A673 (cell line): ENCODE measurements at regions not wholly inside any gene's neighbourhood (a gene's known extent, or its start where the extent isn't known, plus 50 kb on each side); places are given as distances from the start of the nearest gene placed in this dataset.

ENCODE experiments used
- BruUV-seq: library from RNA; stranded (reverse); fragments of 400-500 nt; replicated peaks from 2 replicates; lab custom pipeline; 2021; lab: Mats Ljungman, UMichigan
- CTCF ChIA-PET: fragments of 300-600 bp; sonication (Branson Sonifier 250); formaldehyde crosslinking; loops from one replicate; lab custom pipeline; 2022; ENCODE audit warnings: antibody characterized with exemption; lab: Charles Lee
- POLR2A ChIA-PET: fragments of 300-600 bp; sonication (Branson Sonifier 250); formaldehyde crosslinking; loops from one replicate; lab custom pipeline; 2022; ENCODE audit warnings: antibody characterized with exemption; ENCODE audit not compliant: low non-redundant PET; lab: Charles Lee
- DNase-seq: peaks from one replicate; pipeline ENCODE4 v3.0.0-alpha.2; 2015; ENCODE audit warnings: low spot score
- H3K27ac ChIP-seq: fragments of 200-600 bp; sonication (generic); 2 replicates; pipeline ENCODE4 v1.5.1; 2016; ENCODE audit warnings: mixed run types, low read depth, mild to moderate bottlenecking, mixed read lengths, antibody characterized with exemption, low read length; ENCODE audit not compliant: poor library complexity, severe bottlenecking
- H3K27me3 ChIP-seq: fragments of 200-600 bp; sonication (generic); replicated peaks from 2 replicates; pipeline ENCODE4 v1.6.1; 2017; ENCODE audit warnings: mixed run types, low read depth, mild to moderate bottlenecking, mixed read lengths, antibody characterized with exemption, low read length; ENCODE audit not compliant: insufficient read depth, poor library complexity
- H3K36me3 ChIP-seq: fragments of 200-600 bp; sonication (generic); 2 replicates; pipeline ENCODE4 v1.6.1; 2016; ENCODE audit warnings: mixed run types, mild to moderate bottlenecking, mixed read lengths, antibody characterized with exemption, low read length; ENCODE audit not compliant: insufficient read depth, poor library complexity, severe bottlenecking
- H3K4me1 ChIP-seq: fragments of 200-600 bp; sonication (generic); 2 replicates; pipeline ENCODE4 v1.6.1; 2017; ENCODE audit warnings: mixed run types, mild to moderate bottlenecking, mixed read lengths, antibody characterized with exemption, low read length; ENCODE audit not compliant: insufficient read depth, poor library complexity, severe bottlenecking
- H3K4me3 ChIP-seq: fragments of 200-600 bp; sonication (generic); 2 replicates; pipeline ENCODE4 v1.5.1; 2016; ENCODE audit warnings: low read depth, mixed run types, mild to moderate bottlenecking, mixed read lengths, low read length; ENCODE audit not compliant: poor library complexity, severe bottlenecking
- H3K9me3 ChIP-seq: fragments of 200-600 bp; sonication (generic); 2 replicates; pipeline ENCODE4 v1.6.1; 2016; ENCODE audit warnings: mixed run types, low read depth, mild to moderate bottlenecking, mixed read lengths, antibody characterized with exemption, low read length; ENCODE audit not compliant: poor library complexity, severe bottlenecking
- EZH2 ChIP-seq: fragments of 200-600 bp; sonication (generic); IDR thresholded peaks from 2 replicates; pipeline ENCODE4 v1.6.1; 2017; ENCODE audit warnings: borderline replicate concordance, low read depth, mild to moderate bottlenecking, mixed read lengths, antibody characterized with exemption, low read length; ENCODE audit not compliant: poor library complexity, severe bottlenecking
- intact Hi-C: fragments of 100-400 bp; cut with micrococcal nuclease; formaldehyde crosslinking; loops from one replicate; pipeline ENCODE4 v1.10.0; 2022; ENCODE audit not compliant: unreplicated experiment
- TF ChIP-seq, protein P1 (sequence below): fragments of 300-800, 200-600 bp; sonication (generic); conservative IDR thresholded peaks from 2 replicates; pipeline ENCODE4 v1.5.1; 2017; ENCODE audit warnings: low read depth, mild to moderate bottlenecking, antibody characterized with exemption, low read length, moderate library complexity, mixed read lengths

GRCh38 chr3:6770397-6770690 lies 90.6 kb upstream of the GRM7 start:
- no peak overlapping the region for H3K4me3 ChIP-seq
- CTCF ChIA-PET, result no interaction called here
- POLR2A ChIA-PET, result no interaction called here
- no peak for DNase-seq
- no peaks in the 10 kb centered on the region for H3K4me1 ChIP-seq
- no peaks in the 10 kb centered on the region for H3K27me3 ChIP-seq
- TF ChIP-seq, protein P1, sequence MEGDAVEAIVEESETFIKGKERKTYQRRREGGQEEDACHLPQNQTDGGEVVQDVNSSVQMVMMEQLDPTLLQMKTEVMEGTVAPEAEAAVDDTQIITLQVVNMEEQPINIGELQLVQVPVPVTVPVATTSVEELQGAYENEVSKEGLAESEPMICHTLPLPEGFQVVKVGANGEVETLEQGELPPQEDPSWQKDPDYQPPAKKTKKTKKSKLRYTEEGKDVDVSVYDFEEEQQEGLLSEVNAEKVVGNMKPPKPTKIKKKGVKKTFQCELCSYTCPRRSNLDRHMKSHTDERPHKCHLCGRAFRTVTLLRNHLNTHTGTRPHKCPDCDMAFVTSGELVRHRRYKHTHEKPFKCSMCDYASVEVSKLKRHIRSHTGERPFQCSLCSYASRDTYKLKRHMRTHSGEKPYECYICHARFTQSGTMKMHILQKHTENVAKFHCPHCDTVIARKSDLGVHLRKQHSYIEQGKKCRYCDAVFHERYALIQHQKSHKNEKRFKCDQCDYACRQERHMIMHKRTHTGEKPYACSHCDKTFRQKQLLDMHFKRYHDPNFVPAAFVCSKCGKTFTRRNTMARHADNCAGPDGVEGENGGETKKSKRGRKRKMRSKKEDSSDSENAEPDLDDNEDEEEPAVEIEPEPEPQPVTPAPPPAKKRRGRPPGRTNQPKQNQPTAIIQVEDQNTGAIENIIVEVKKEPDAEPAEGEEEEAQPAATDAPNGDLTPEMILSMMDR, result no peak
- TF ChIP-seq EZH2, result no peak
- intact Hi-C loops, result no loop called here
- no peaks in the 10 kb centered on the region for H3K9me3 ChIP-seq
- no peak overlapping the region for H3K27ac ChIP-seq
- no TSS peak for BruUV-seq
- H3K36me3 ChIP-seq, result no peaks in the 10 kb centered on the region

DNA sequence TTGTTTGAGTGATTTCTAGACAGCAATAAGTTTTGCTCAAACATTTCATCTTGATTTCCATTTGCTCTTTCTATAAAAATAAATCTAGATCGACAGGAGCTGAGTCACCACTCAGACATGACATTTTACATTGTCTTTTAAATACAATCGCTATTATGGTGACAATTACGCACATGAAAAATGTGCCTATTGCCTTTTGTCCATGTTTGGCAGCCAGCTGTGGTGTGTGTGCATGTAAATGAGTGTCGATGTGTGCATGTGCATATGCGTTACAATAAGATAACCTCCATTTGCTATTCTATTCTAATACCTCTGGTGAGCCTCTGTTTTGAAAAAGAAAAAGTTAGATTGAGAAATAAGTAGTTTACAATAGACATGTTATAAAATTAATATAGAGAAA lies 89.7 kb upstream of the GRM7 start:
- Histone ChIP-seq H3K36me3 (no peaks in the 10 kb centered on the region), H3K4me3 (no peak overlapping the region), H3K27me3 (no peaks in the 10 kb centered on the region), H3K9me3 (no peaks in the 10 kb centered on the region), H3K4me1 (no peaks in the 10 kb centered on the region), H3K27ac (no peak overlapping the region)
- no TSS peak for BruUV-seq
- intact Hi-C loops, result no loop called here
- TF ChIP-seq, protein P1, result no peak
- TF ChIP-seq EZH2, result no peak
- ChIA-PET POLR2A (no interaction called here), CTCF (no interaction called here)
- no peak for DNase-seq

- BruUV-seq, result no TSS peak
- ChIA-PET CTCF (no interaction called here), POLR2A (no interaction called here)
- Histone ChIP-seq H3K4me1 (no peaks in the 10 kb centered on the region), H3K27me3 (no peaks in the 10 kb centered on the region), H3K4me3 (no peak overlapping the region), H3K27ac (no peak overlapping the region), H3K36me3 (no peaks in the 10 kb centered on the region), H3K9me3 (no peaks in the 10 kb centered on the region)
- no peak for DNase-seq
- intact Hi-C loops, result no loop called here
- TF ChIP-seq, protein P1, result no peak
- no peak for TF ChIP-seq EZH2
Measured at GRCh38 chr3:6779140-6779539, 81.8 kb upstream of the GRM7 start.
